Kidney capillary endothelial cell (primary cell): ENCODE measurements at regions not wholly inside any gene's neighbourhood (a gene's known extent, or its start where the extent isn't known, plus 50 kb on each side); places are given as distances from the start of the nearest gene placed in this dataset.
"Not testable (repeated sequence)": the region's sequence is repeated elsewhere in the genome, so short reads cannot be mapped to it uniquely, and the experiment has no call there.

ENCODE experiments used
- DNase-seq: peaks from one replicate; pipeline ENCODE4 v3.0.0-alpha.2; 2018; ENCODE audit warnings: low spot score

DNA sequence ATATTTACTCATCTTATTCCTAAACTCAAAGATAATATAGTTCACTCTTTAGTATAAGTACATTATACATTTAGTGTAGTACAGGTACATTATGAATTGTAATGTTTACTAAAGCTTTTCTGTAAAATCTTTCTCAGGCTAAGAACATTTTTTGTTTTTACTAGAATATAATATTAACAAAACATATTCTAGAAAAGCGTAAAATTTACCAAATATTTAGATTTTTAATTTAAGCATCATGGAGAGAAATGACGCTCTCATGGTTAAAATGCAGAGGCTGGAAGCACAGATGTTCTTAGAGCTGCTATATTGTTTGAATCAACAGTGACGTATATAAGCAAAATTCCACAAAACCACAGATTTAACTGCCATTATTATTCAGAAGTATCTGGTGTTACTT lies 54.7 kb upstream of the NBPF15 start:
- DNase-seq = not testable (repeated sequence)

DNA sequence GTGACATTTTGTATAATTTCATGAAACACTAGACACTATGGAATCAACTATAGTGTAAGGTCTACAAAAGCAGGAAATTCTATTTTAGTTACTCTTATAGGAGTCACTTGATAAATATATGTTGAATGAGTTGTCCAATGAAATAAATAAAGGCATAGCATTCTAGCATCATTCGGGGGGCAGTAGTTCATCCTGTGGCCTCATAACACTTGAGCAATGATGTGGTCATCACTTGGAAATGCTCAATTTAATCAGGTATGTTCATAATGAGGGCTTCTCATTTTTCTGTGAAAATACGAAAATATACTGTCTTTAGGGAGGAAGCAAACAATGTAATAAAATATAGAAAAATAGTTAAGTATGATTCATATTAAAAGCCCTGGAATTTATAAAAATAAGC lies 55.4 kb upstream of the NBPF15 start:
- not testable (repeated sequence) for DNase-seq

DNA sequence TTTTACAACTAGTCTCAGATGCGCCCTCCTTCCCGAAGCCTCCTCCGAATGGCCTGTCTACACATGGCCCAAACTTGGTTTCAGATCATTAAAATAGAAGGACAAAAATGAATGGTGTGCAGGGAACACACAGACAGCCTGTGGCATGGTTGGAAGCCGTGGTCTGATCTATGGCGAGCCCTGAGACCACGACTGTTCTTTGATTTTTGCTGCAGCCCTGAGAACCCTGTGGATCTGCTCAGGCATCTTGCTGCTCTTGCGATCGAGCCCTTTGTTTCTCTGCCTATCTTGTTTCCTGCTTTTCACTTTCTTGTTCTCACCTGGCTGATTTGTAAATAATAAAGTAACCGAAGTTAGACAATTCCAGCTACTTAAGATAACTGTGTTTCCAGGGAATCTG lies 57.0 kb upstream of the NBPF15 start:
- DNase-seq = not testable (repeated sequence)

DNA sequence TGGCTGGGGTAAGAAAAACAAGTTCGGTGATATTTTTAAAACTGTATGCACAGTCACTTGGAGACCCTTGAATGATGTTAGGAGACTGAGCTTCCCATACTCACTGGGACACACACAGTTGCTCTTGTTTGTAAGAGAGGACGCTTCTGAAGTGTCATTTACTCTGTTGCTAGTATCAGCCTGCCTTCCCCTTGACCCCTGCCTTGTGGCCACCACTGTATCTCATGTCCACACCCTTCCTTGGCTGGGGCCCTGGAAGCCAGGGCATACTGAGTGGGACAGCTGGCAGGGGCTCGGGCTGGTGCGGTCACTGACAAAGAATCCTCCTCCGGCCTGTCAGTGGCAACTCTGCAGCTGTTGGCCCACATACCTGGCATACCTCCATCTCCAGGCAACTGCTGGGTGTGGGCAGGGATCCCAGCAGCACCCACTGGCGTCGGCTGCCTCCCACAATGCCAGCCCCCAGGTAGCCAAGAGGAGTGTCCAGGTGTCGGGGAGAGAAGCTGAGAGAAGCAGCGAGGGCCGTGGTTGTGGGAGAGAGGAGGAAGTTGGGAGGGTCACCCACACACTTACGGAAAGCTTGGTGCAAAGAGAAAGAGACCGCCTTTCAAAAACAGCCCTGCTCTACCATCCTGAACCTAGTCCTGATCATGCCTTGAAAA lies 58.2 kb upstream of the NBPF15 start:
- not testable (repeated sequence) for DNase-seq

DNA sequence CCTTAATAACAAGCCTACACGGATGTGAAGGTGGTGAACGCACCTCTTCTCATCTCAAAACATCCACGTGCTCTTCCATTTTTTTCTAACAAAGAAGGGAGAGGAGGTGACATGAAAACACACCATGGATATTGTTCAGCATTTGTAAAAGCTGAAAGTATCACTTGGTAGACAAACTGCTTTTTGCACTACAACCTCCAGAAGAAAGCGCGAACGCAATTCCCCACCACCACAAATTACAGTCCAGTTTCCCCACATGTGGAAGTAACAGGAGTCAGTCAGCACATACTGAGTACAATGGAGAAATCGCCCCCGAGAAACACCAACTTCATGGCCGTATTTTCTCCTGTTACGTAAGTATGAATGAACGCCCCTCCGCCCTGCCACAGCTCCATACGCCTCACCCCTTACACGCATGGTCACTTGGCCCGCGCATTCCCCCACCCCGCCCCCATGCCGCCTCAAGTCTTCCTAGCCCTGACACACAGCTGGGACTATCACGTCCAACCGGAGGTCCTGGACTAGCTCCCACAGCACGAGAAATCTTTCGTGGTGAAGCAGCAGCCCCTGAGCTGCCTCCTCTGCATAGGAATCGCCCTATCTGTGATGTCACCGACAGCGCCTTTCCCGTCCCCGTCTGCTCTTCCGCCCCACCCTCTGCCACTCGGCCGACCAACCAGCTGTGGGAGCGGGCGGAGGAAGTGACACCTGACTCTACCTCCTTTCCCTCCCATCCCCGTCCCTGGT lies 62.4 kb upstream of the NBPF15 start:
- DNase-seq = peak; percentile 7

DNA sequence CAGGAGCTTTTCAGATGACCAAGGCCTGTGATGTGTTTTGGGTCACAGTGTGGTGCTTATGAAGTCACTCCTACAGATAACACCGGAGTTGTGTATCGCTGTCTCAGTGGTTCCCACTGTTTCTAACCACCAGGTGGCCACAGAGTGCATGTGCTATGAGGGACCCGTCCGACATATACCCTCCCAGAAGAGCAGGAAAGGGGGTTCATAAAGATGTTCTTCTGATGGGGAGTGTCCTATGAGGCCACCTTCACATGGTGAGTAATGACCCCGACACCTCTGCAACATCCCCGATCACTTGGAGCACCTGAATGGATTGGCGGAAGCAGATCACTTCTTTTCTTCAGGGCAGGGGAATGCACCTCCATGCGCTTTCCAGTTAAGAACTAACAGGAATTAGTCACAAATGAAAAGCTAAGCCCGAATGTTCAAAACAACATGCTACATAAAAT lies 60.5 kb upstream of the PPIAL4F start:
- not testable (repeated sequence) for DNase-seq

DNA sequence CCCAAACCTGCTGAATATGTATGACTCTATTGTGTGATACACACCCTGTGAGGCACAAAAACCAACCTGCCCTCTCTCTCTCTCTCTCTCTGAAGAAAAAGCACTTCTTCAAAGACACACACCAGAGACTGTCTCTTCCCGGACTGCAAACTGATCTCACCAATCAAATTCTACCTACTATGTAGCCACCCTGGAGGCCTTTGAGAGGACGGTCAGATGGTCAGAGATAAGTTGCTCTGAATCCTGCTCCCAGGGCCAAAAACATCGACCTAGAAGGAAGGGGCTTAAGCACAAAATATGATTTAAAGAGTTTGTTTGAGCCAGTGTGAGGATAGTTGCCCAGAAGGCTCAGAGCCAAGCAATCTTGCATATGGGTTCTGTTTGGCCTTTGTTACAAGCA lies 59.2 kb upstream of the PPIAL4F start:
- not testable (repeated sequence) for DNase-seq

DNA sequence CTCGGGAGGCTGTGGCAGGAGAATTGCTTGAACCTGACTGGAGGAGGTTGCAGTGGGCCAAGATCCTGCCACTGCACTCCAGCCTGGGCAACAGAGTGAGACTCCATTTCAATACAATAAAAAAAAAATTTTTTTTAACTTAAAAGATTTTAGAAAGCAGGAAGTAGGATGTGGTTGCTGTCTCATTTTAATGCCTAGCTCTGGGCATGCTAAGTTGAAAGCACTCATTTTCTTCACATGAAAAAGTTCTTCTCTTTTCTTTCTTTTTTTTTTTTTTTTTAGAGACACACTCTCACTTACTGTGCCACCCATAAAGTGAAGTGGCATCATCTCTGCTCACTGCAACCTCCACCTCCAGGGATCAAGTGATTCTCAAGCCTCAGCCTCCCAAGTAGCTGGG lies 58.4 kb upstream of the PPIAL4F start:
- not testable (repeated sequence) for DNase-seq

DNA sequence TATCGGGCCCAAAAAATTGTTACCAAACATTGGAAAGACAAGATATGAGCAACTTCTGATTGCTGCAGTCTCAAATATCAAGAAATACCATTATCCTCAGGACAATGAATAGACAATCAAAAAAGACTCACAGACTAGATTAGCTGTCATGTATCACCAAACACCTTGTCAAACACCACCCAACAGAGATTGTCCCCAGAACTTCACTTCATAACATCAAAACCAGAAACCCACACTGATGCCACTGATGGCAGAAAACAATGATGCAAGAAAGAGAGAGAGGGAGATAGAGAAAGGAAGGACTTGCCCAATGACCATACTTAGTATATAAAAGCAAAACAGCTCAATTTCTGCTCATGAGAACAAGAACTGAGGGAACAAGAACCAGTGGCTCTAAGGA lies 56.0 kb upstream of the PPIAL4F start:
- not testable (repeated sequence) for DNase-seq

DNA sequence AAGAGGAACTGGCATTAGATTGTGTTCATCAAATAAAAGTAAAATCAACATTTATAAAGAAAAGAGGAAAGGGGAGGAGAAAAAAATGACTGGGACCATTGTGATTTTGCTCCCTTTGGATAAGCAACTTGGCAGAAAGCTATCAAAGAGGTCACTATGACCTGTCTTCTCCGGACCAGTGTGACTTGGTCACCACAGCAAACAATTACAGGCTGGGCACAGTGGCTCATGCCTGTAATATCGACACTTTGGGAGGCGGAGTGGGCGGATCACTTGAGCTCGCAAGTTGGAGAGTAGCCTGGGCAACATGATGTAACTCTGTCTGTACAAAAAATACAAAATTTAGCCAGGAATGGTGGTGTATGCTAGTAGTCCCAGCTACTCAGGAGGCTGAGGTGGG lies 55.5 kb upstream of the PPIAL4F start:
- not testable (repeated sequence) for DNase-seq

DNA sequence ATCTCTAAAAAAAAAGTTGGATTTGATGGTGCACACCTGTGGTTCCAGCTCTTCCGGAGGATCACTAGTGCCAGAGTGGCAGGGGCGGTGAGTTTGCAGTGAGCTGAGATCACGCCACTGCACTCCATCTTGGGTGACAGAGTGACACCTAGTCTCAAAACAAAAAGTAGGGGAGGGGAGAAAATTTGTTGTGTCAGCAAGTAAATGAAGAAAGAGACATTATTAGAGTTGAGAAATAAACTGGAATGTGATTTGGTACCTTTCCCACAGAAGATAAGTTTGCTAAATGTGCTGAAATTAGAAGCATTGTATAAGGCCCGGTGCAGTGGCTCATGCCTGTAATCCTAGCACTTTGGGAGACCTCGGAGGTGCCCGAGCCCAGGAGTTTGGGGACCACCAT lies 54.0 kb upstream of the PPIAL4F start:
- not testable (repeated sequence) for DNase-seq

DNA sequence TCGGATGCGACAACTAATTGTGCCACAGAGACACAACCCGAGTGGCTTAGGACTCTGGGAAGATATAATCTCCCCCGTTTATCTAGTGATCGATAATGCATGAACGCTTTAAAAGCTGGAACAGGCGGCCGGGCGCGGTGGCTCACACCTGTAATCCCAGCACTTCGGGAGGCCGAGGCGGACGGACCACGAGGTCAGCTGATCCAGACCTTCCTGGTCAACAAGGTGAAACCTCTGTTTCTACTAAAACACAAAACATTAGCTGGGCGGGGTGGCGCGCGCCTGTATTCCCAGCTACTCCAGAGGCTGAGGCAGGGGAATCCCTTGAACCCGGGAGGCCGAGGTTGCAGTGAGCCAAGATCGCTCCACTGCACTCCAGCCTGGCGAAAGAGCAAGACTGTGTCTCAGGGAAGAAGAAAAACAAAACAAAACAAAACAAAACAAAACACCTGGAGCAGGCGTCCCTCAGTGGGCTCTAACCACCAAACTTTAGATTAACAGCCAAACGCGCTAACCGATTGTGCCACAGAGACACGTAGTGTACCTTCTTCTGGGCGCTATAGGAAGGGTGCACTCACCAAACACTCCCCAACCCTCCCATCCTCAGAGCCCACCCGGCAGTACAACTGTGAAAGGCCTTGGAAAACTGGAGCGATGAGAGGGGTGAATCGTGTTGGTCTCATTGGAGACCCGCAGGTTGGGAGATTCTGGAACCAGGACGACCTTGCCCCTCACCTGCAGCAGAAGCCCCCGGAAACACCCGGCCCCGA lies 53.3 kb upstream of the PPIAL4F start:
- not testable (repeated sequence) for DNase-seq
